Transverse colon (tissue), 4 donors: ENCODE measurements at regions not wholly inside any gene's neighbourhood (a gene's known extent, or its start where the extent isn't known, plus 50 kb on each side); places are given as distances from the start of the nearest gene placed in this dataset.

Experiments used
- DNase-seq: peaks from one replicate; pipeline ENCODE4 v3.0.0-alpha.2; 2019
- H3K27ac ChIP-seq, 4 donors: fragments of 200-600 bp; sonication (generic); 2 replicates each; pipeline ENCODE4 v1.5.1; 2016 to 2018; ENCODE audit warnings: inconsistent platforms in 4 of 4
- H3K27me3 ChIP-seq: fragments of 200-600 bp; sonication (generic); 2 replicates; pipeline ENCODE4 v1.5.1; 2017; ENCODE audit warnings: inconsistent platforms
- H3K36me3 ChIP-seq, 4 donors: fragments of 200-600 bp; sonication (generic); 2 replicates each; pipeline ENCODE4 v1.5.1; 2017 to 2019; ENCODE audit warnings: inconsistent platforms in 4 of 4
- H3K4me1 ChIP-seq, 4 donors: fragments of 200-600 bp; sonication (generic); 2 replicates each; pipeline ENCODE4 v1.5.1; 2017 to 2020; ENCODE audit warnings: inconsistent platforms in 4 of 4
- H3K4me3 ChIP-seq, 4 donors: fragments of 200-600 bp; sonication (generic); 1 replicate in 1 of 4; 2 replicates in 3 of 4; pipeline versions ENCODE4 v1.5.1 to v1.6.1; 2017 to 2019; ENCODE audit warnings: inconsistent platforms in 4 of 4
- H3K9me3 ChIP-seq, 2 donors: fragments of 200-600 bp; sonication (generic); 2 replicates each; pipeline ENCODE4 v1.5.1; 2017 to 2019; ENCODE audit warnings: inconsistent platforms in 2 of 2
- CTCF ChIP-seq, 5 experiments: fragments of 200-600 bp in 3 of 5; fragments of 450-650 bp in 2 of 5; sonication (generic) in 3 of 5; IDR thresholded peaks; 1 replicate in 2 of 5; 2 replicates in 3 of 5; pipeline ENCODE4 v1.5.1; 2016 to 2017; ENCODE audit warnings: antibody characterized with exemption in 5 of 5, inconsistent platforms in 3 of 5, mild to moderate bottlenecking in 2 of 5, moderate library complexity in 1 of 5
- EP300 ChIP-seq: sonication (generic); formaldehyde crosslinking; IDR thresholded peaks from one replicate; pipeline ENCODE4 v1.6.1; 2017; ENCODE audit warnings: antibody characterized with exemption, low read depth
- POLR2A ChIP-seq: fragments of 450-650 bp; IDR thresholded peaks from one replicate; pipeline ENCODE4 v1.6.1; 2016; ENCODE audit warnings: antibody characterized with exemption, mild to moderate bottlenecking, moderate library complexity
- POLR2AphosphoS5 ChIP-seq, 3 donors: sonication (generic); formaldehyde crosslinking; IDR thresholded peaks; one replicate each; pipeline ENCODE4 v1.6.1; 2016; ENCODE audit warnings: antibody characterized with exemption in 3 of 3
- WGBS, 2 donors: methylation state at CpG; one replicate each; pipeline ENCODE4 v1.1.5; 2018; ENCODE audit warnings: low coverage in 1 of 2; 5-methylcytosine and 5-hydroxymethylcytosine counted together
- in situ Hi-C, 4 donors: fragments of 200-750 bp; cut with MboI; loops; one replicate each; pipeline versions ENCODE4 v1.15.0 to v1.15.1; 2017; ENCODE audit warnings: low sequenced_read_pairs in 3 of 4, low pct_ligation_motif_present in 1 of 4, low pct_unique_long_range_greater_than_20kb in 1 of 4
- intact Hi-C: fragments of 100-400 bp; cut with DNase I; formaldehyde crosslinking; loops from one replicate; pipeline ENCODE4 v1.15.1; 2023; ENCODE audit warnings: low total_unique reads

- in situ Hi-C loops: no loop called here
Measured at GRCh38 chr12:85374981-85375380, 95.0 kb downstream of the ALX1 start.

GRCh38 chr12:85385406-85385805 is 105.4 kb downstream of the ALX1 start:
- H3K4me1 ChIP-seq: no peaks in the 10 kb centered on the region
- no peak overlapping the region for H3K4me3 ChIP-seq
- no peak for DNase-seq
- H3K27ac ChIP-seq: no peak overlapping the region
- intact Hi-C loops (no loop called here), in situ Hi-C loops (no loop called here)
- H3K36me3 ChIP-seq: no peaks in the 10 kb centered on the region
- H3K27me3 ChIP-seq: no peaks in the 10 kb centered on the region
- H3K9me3 ChIP-seq: no peaks in the 10 kb centered on the region
- TF ChIP-seq CTCF (IDR thresholded peaks at IDR 0.05) (no peak), POLR2AphosphoS5 (IDR thresholded peaks at IDR 0.05) (no peak)

More at GRCh38 chr12:85374981-85375380, 95.0 kb downstream of the ALX1 start:
- TF ChIP-seq CTCF (IDR thresholded peaks at IDR 0.05) (no peak), EP300 (no peak), POLR2A (no peak), POLR2AphosphoS5 (IDR thresholded peaks at IDR 0.05) (no peak)
- H3K4me3 ChIP-seq: no peak overlapping the region
- intact Hi-C loops: no loop called here
- H3K27ac ChIP-seq: no peak overlapping the region
- 50 to 83% methylated on average over 1 of the region's 1 CpG for WGBS, 2 donors
- H3K36me3 ChIP-seq: no peaks in the 10 kb centered on the region
- no peak for DNase-seq
- no peaks in the 10 kb centered on the region for H3K27me3 ChIP-seq
- H3K9me3 ChIP-seq: no peaks in the 10 kb centered on the region
- no peaks in the 10 kb centered on the region for H3K4me1 ChIP-seq

- intact Hi-C loops (no loop called here), in situ Hi-C loops (no loop called here)
- 17 to 28% methylated on average over 1 of the region's 1 CpG for WGBS, 2 donors
Measured at GRCh38 chr12:85390266-85390665, 110.2 kb downstream of the ALX1 start.

GRCh38 chr12:85392508-85392907 is 112.5 kb downstream of the ALX1 start:
- no peak overlapping the region for H3K4me3 ChIP-seq
- H3K36me3 ChIP-seq: no peaks in the 10 kb centered on the region
- no peaks in the 10 kb centered on the region for H3K4me1 ChIP-seq
- H3K9me3 ChIP-seq: no peaks in the 10 kb centered on the region
- intact Hi-C loops (no loop called here), in situ Hi-C loops (no loop called here)
- H3K27me3 ChIP-seq: no peaks in the 10 kb centered on the region
- WGBS, 2 donors: 36 to 43% methylated on average over 1 of the region's 1 CpG
- no peak for DNase-seq
- TF ChIP-seq POLR2A: no peak
- no peak for TF ChIP-seq EP300
- no peak for TF ChIP-seq CTCF (IDR thresholded peaks at IDR 0.05)
- TF ChIP-seq POLR2AphosphoS5 (IDR thresholded peaks at IDR 0.05): no peak
- H3K27ac ChIP-seq: no peak overlapping the region

More at GRCh38 chr12:85390266-85390665, 110.2 kb downstream of the ALX1 start:
- H3K27ac ChIP-seq: no peak overlapping the region
- DNase-seq: no peak
- H3K4me1 ChIP-seq: no peaks in the 10 kb centered on the region
- no peaks in the 10 kb centered on the region for H3K36me3 ChIP-seq
- no peak for TF ChIP-seq POLR2A
- no peak for TF ChIP-seq EP300
- TF ChIP-seq CTCF (IDR thresholded peaks at IDR 0.05): no peak
- TF ChIP-seq POLR2AphosphoS5 (IDR thresholded peaks at IDR 0.05): no peak
- H3K27me3 ChIP-seq: no peaks in the 10 kb centered on the region
- H3K9me3 ChIP-seq: no peaks in the 10 kb centered on the region
- no peak overlapping the region for H3K4me3 ChIP-seq
